Right atrium auricular region (tissue), 2 donors: ENCODE measurements at regions not wholly inside any gene's neighbourhood (a gene's known extent, or its start where the extent isn't known, plus 50 kb on each side); places are given as distances from the start of the nearest gene placed in this dataset.

Source experiments
- DNase-seq: peaks from one replicate; pipeline ENCODE4 v3.0.0-alpha.2; 2019; ENCODE audit warnings: low spot score
- H3K27ac ChIP-seq, 2 donors: fragments of 200-600 bp; sonication (generic); 1 replicate in 1 of 2; 2 replicates in 1 of 2; pipeline ENCODE4 v1.5.1; 2016 to 2019
- H3K27me3 ChIP-seq, 2 donors: fragments of 200-600 bp; sonication (generic); one replicate each; pipeline versions ENCODE4 v1.5.1 to v1.6.0; 2017 to 2019
- H3K36me3 ChIP-seq: fragments of 200-600 bp; sonication (generic); one replicate; pipeline ENCODE4 v1.5.1; 2016
- H3K4me1 ChIP-seq, 2 donors: fragments of 200-600 bp; sonication (generic); one replicate each; pipeline versions ENCODE4 v1.5.1 to v1.6.0; 2017 to 2019
- H3K4me3 ChIP-seq, 2 donors: fragments of 200-600 bp; sonication (generic); 1 replicate in 1 of 2; 2 replicates in 1 of 2; pipeline ENCODE4 v1.5.1; 2017 to 2019; ENCODE audit warnings: mild to moderate bottlenecking in 1 of 2, moderate library complexity in 1 of 2
- H3K9me3 ChIP-seq, 2 donors: fragments of 200-600 bp; sonication (generic); one replicate each; pipeline ENCODE4 v1.5.1; 2019
- TF ChIP-seq, protein P1 (sequence below), 2 donors: fragments of 200-600 bp; sonication (generic); IDR thresholded peaks; one replicate each; pipeline ENCODE4 v1.5.1; 2019; ENCODE audit warnings: antibody characterized with exemption in 2 of 2

DNA sequence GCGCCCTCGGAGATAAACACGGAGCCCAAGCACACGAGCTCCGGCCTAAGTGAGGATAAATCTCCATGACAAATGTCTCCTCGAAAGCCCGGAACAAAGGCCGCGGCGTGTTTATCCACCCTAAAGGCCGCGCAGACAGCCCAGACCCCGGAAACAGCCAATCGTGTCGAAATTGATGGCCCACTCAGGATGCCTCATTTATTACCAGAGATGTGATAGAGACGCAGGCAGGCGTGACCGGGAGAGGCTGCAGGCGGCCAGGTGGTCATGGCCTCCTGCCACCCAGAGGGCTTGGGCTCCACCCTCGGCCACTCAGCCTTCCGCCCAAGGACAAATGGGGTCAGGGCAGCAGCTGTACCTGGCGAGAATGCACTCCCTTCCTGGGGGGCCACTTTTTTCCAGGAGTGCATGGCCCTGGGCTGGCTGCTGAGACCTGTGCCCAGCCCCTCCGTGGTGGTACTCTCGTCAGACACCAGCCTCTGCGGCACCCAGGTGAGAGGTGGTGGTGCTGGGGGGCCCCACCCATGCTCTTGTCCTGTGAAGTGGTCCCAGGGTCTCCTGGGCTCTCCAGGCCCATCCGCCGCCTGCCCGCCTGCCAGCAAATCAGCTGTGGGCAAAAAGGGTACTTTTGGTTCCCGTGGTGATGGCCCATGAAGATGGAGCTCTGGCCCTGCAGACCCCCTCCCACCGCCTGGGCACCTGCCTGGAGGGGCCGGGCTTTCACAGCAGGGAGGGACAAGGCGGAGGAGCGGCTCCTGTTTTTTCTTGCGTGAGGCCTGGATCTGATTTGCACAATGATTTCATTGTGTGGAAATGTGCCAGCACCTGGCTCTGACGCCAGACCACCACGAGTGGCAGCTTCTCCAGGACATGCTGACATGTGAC lies 211.5 kb upstream of the C14orf180 start:
- no peaks in the 10 kb centered on the region for H3K36me3 ChIP-seq
- no peak overlapping the region for H3K4me3 ChIP-seq
- no peak overlapping the region for H3K27ac ChIP-seq
- H3K4me1 ChIP-seq: no peaks in the 10 kb centered on the region
- no peaks in the 10 kb centered on the region for H3K9me3 ChIP-seq
- TF ChIP-seq, protein P1, sequence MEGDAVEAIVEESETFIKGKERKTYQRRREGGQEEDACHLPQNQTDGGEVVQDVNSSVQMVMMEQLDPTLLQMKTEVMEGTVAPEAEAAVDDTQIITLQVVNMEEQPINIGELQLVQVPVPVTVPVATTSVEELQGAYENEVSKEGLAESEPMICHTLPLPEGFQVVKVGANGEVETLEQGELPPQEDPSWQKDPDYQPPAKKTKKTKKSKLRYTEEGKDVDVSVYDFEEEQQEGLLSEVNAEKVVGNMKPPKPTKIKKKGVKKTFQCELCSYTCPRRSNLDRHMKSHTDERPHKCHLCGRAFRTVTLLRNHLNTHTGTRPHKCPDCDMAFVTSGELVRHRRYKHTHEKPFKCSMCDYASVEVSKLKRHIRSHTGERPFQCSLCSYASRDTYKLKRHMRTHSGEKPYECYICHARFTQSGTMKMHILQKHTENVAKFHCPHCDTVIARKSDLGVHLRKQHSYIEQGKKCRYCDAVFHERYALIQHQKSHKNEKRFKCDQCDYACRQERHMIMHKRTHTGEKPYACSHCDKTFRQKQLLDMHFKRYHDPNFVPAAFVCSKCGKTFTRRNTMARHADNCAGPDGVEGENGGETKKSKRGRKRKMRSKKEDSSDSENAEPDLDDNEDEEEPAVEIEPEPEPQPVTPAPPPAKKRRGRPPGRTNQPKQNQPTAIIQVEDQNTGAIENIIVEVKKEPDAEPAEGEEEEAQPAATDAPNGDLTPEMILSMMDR (IDR thresholded peaks at IDR 0.05): no peak
- H3K27me3 ChIP-seq: no peaks in the 10 kb centered on the region
- no peak for DNase-seq

DNA sequence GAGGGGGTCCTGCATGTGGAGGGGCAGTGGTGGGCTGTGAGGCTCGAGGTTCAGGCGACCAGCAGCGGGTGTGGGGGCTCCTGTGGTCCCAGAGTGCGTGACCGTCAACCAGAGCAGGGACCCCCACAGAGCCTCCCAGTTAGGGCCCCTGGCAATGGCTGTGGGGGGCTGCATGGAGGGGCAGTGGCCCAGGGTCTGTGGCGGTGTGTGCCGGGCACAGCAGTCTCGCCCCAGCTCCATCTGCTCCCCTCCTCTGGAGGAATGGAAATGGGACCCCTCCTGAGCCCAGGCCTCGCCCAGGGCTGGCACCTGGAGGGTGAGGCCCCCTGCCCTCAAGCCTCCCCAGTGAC lies 210.8 kb upstream of the C14orf180 start:
- Histone ChIP-seq H3K4me1 (no peaks in the 10 kb centered on the region), H3K36me3 (no peaks in the 10 kb centered on the region), H3K4me3 (no peak overlapping the region), H3K9me3 (no peaks in the 10 kb centered on the region), H3K27ac (no peak overlapping the region), H3K27me3 (no peaks in the 10 kb centered on the region)
- no peak for DNase-seq
- TF ChIP-seq, protein P1 (IDR thresholded peaks at IDR 0.05): no peak

DNA sequence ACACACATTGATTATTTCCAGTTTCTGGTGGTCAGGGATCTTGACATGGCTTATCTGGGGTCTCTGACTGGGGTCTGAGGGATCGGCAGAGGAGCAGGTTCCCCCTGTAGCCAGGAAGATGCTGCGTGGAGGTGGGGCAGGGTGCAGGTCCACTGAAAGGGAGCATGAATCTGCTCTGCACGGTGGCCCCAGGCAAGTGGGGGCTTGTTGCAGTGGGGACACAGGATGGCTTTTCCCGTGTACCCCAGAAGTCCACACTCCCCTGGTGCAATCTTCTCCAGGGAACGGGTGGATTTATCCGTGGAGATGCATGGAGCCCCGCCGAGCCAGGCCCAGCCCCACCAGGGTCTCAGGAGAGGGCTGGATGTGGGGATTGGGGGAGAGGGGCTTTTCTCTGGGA lies 210.4 kb upstream of the C14orf180 start:
- TF ChIP-seq, protein P1 (IDR thresholded peaks at IDR 0.05): no peak
- Histone ChIP-seq H3K4me3 (no peak overlapping the region), H3K27ac (no peak overlapping the region), H3K4me1 (no peaks in the 10 kb centered on the region), H3K27me3 (no peaks in the 10 kb centered on the region), H3K9me3 (no peaks in the 10 kb centered on the region), H3K36me3 (no peaks in the 10 kb centered on the region)
- no peak for DNase-seq

DNA sequence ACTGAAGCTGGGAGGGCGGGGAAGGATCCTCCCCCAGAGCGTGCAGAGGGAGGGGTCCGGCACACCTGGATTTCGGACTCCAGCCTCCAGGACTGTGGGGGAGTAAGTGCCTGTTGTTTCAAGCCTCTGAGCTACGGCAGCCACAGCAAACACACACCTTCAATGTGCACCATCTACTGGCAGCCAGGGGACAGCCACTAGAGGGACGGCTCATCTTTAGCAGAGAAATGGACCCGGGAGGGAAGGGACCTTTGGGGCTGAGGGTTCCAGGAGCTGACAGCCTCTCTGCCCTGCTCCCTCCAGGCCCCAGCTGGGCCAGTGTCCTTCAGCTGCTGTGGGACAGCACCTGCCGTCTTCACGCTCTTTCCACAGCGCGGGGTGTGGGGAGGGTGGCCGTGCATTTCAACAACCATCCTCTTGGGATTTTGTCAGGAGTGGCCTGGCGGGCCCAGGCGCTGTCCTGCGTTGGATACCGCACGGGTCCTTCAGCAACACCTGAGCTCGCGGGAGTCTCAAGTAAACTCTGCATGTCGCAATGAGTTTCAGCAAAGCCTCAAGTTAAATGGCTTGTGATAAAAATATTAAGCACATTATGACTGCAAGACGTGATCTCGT lies 209.2 kb upstream of the C14orf180 start:
- Histone ChIP-seq H3K4me1 (no peaks in the 10 kb centered on the region), H3K4me3 (no peak overlapping the region), H3K36me3 (no peaks in the 10 kb centered on the region), H3K9me3 (no peaks in the 10 kb centered on the region), H3K27ac (no peak overlapping the region), H3K27me3 (no peaks in the 10 kb centered on the region)
- TF ChIP-seq, protein P1 (IDR thresholded peaks at IDR 0.05): peak in 1 of 2 donors; percentile 70
- no peak for DNase-seq

DNA sequence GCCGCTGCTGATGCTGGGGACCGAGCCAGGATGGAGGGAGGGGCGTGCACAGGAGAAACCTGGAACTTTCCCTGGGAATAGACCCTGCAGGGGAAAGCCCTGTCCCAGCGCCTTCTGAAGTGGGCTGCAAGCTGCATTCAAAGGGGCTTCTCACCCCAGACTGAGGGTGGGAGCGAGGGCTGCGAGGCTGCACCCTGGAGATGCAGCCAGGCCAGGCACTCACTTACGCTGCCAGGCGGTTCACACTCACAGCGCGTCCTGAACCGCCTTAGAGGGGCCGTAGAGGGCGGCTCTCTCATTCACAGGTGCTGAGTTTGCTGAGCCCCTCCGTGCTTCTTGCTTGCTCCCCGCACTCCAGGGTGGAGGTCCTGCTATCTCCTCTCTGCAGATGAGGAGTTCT lies 208.5 kb upstream of the C14orf180 start:
- TF ChIP-seq, protein P1 (IDR thresholded peaks at IDR 0.05): no peak

More for the DNA sequence above, 208.5 kb upstream of the C14orf180 start:
- no peak overlapping the region for H3K4me3 ChIP-seq
- no peaks in the 10 kb centered on the region for H3K27me3 ChIP-seq
- DNase-seq: no peak
- H3K27ac ChIP-seq: no peak overlapping the region
- H3K4me1 ChIP-seq: no peaks in the 10 kb centered on the region
- no peaks in the 10 kb centered on the region for H3K36me3 ChIP-seq
- no peaks in the 10 kb centered on the region for H3K9me3 ChIP-seq
